ENCODE measurements at regions not wholly inside any gene's neighbourhood (a gene's known extent, or its start where the extent isn't known, plus 50 kb on each side); places are given as distances from the start of the nearest gene placed in this dataset.

DNA sequence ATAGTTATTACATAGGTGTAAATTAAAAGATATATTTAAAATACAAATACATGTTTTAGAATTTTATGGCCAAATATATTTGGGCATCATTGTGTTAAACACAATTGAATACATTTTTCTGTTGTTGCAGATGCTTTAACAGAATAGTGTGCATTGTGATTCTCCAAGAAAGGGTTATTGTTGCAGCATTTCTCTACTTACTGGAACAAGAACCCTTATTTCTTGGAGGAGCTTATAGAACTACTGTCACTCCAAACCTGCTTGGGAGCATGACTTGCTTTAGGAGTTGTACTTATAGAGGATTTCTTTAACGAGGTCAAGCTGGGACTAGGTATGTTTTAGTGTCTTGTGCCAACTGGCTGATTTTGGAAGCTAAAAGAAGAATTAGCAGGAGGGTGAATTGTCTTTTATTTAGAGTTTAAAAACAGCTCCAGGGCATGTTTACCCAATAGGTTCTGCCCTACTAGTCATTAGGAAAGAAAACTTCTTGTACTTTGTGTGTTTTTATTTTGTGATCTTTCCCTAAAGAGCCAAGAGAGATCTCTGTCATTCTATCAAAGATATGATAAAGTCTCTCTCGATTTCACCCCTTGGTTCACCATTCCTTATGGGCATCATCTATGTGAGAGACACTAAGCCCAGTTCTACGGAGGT is 279.8 kb upstream of the SALL1 start:
- Histone ChIP-seq H3K27me3 (ENCODE audit: control insufficient read depth in 3 of 3, insufficient read depth in 3 of 3, low read length in 2 of 3) (peaks cover 0 to 4% (median 0%) of the 10 kb centered on the region in 3 donors), H3K9ac (ENCODE audit: insufficient read depth in 1 of 2, low read length in 2 of 2) (no peak overlapping the region), H3K36me3 (ENCODE audit: control insufficient read depth in 4 of 4, insufficient read depth in 4 of 4, low read length in 4 of 4) (no peaks in the 10 kb centered on the region), H3K9me3 (ENCODE audit: control insufficient read depth in 4 of 4, insufficient read depth in 3 of 4, low read length in 3 of 4) (no peaks in the 10 kb centered on the region), H3K4me1 (ENCODE audit: control insufficient read depth in 5 of 5, insufficient read depth in 5 of 5, low read length in 5 of 5) (peaks cover 0 to 2% (median 0%) of the 10 kb centered on the region in 5 donors), H3K4me3 (no peak overlapping the region), H3K27ac (ENCODE audit: low read depth in 1 of 2, low read length in 1 of 2) (no peak overlapping the region)
- ATAC-seq (ENCODE audit: insufficient read depth, low FRiP score) (no peak), DNase-seq (no peak)
- TF ChIP-seq, protein P1, sequence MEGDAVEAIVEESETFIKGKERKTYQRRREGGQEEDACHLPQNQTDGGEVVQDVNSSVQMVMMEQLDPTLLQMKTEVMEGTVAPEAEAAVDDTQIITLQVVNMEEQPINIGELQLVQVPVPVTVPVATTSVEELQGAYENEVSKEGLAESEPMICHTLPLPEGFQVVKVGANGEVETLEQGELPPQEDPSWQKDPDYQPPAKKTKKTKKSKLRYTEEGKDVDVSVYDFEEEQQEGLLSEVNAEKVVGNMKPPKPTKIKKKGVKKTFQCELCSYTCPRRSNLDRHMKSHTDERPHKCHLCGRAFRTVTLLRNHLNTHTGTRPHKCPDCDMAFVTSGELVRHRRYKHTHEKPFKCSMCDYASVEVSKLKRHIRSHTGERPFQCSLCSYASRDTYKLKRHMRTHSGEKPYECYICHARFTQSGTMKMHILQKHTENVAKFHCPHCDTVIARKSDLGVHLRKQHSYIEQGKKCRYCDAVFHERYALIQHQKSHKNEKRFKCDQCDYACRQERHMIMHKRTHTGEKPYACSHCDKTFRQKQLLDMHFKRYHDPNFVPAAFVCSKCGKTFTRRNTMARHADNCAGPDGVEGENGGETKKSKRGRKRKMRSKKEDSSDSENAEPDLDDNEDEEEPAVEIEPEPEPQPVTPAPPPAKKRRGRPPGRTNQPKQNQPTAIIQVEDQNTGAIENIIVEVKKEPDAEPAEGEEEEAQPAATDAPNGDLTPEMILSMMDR (IDR thresholded peaks at IDR 0.05; ENCODE audit: control extremely low read depth, extremely low read depth): no peak
- 68 to 76% methylated on average over 3 of the region's 3 CpGs for WGBS, 2 donors

DNA sequence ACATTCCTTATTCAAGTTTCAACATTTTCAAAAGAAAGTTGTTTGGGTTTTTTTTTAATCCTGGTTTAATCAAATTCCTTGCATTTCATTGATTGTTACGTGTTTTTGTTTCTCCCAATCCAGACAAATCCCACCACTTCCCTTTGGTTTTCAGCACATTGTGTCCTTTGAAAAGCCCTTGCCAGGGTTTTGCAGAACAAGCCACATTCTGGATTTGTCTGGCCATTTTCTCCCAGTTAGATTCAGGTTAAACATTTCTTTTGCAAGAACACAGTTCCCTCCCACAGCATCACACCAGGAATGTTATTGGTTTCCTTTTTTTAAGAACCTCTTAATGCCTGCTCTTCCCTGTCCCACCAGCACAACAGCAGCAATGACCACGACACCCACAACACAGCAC is 278.0 kb upstream of the SALL1 start:
- H3K27ac ChIP-seq (ENCODE audit: low read depth in 1 of 2, low read length in 1 of 2): no peak overlapping the region
- ATAC-seq (ENCODE audit: insufficient read depth, low FRiP score) (no peak), DNase-seq (no peak)
- H3K4me1 ChIP-seq (ENCODE audit: control insufficient read depth in 5 of 5, insufficient read depth in 5 of 5, low read length in 5 of 5): peaks cover 0 to 2% (median 0%) of the 10 kb centered on the region in 5 donors
- no peak overlapping the region for H3K4me3 ChIP-seq
- no peaks in the 10 kb centered on the region for H3K36me3 ChIP-seq (ENCODE audit: control insufficient read depth in 4 of 4, insufficient read depth in 4 of 4, low read length in 4 of 4)
- peaks cover 0 to 4% (median 0%) of the 10 kb centered on the region in 3 donors for H3K27me3 ChIP-seq (ENCODE audit: control insufficient read depth in 3 of 3, insufficient read depth in 3 of 3, low read length in 2 of 3)
- WGBS, 2 donors: 84 to 91% methylated on average over 2 of the region's 2 CpGs
- no peaks in the 10 kb centered on the region for H3K9me3 ChIP-seq (ENCODE audit: control insufficient read depth in 4 of 4, insufficient read depth in 3 of 4, low read length in 3 of 4)
- TF ChIP-seq, protein P1 (IDR thresholded peaks at IDR 0.05; ENCODE audit: control extremely low read depth, extremely low read depth): no peak
- no peak overlapping the region for H3K9ac ChIP-seq (ENCODE audit: insufficient read depth in 1 of 2, low read length in 2 of 2)

DNA sequence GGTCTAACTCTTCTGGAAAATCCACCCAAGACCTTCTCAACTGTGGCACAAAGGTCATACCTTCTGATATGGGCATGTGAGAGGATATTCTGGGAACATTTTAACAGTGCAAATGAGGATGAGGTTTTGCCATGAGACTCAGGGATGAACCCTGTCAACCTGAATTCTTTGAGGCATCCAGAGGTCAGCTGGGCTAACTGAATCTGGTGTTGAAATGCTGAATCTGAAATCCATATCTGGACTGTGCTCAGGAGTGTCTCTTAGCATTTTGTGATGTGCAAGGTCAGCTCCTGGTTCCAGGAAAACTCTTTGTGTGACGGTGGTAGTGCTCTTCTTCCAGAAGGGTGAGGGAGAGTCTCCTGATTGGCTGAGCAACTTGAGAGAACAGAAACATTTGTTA is 276.0 kb upstream of the SALL1 start:
- peaks cover 0 to 2% (median 0%) of the 10 kb centered on the region in 5 donors for H3K4me1 ChIP-seq (ENCODE audit: control insufficient read depth in 5 of 5, insufficient read depth in 5 of 5, low read length in 5 of 5)
- TF ChIP-seq, protein P1 (IDR thresholded peaks at IDR 0.05; ENCODE audit: control extremely low read depth, extremely low read depth): no peak
- WGBS, 2 donors: 31 to 43% methylated on average over 1 of the region's 1 CpG
- no peak for DNase-seq
- H3K4me3 ChIP-seq: no peak overlapping the region
- no peaks in the 10 kb centered on the region for H3K9me3 ChIP-seq (ENCODE audit: control insufficient read depth in 4 of 4, insufficient read depth in 3 of 4, low read length in 3 of 4)
- no peak overlapping the region for H3K27ac ChIP-seq (ENCODE audit: low read depth in 1 of 2, low read length in 1 of 2)
- peaks cover 0 to 4% (median 0%) of the 10 kb centered on the region in 3 donors for H3K27me3 ChIP-seq (ENCODE audit: control insufficient read depth in 3 of 3, insufficient read depth in 3 of 3, low read length in 2 of 3)
- H3K9ac ChIP-seq (ENCODE audit: insufficient read depth in 1 of 2, low read length in 2 of 2): no peak overlapping the region
- ATAC-seq (ENCODE audit: insufficient read depth, low FRiP score): no peak
- no peaks in the 10 kb centered on the region for H3K36me3 ChIP-seq (ENCODE audit: control insufficient read depth in 4 of 4, insufficient read depth in 4 of 4, low read length in 4 of 4)

DNA sequence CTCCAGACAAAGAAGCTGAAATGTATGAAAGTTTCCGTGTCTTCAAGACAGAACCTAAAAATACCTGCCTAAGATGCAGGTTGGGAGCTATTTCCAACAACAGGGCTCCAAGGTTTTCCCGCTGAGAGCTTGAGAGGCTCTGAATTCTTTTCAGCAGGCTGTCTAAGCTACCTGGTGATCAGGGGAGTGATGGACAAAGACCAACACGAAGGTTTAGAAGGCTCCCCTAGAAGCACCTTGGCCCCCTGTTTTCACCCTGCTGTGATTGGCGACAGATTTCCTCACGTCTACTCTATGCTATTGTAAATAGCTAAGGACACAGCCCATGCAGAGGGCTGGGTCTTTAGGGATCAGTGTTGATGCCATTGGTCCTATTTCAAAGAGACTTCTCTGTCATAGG is 275.2 kb upstream of the SALL1 start:
- Histone ChIP-seq H3K36me3 (ENCODE audit: control insufficient read depth in 4 of 4, insufficient read depth in 4 of 4, low read length in 4 of 4) (no peaks in the 10 kb centered on the region), H3K27ac (ENCODE audit: low read depth in 1 of 2, low read length in 1 of 2) (no peak overlapping the region), H3K9ac (ENCODE audit: insufficient read depth in 1 of 2, low read length in 2 of 2) (no peak overlapping the region), H3K9me3 (ENCODE audit: control insufficient read depth in 4 of 4, insufficient read depth in 3 of 4, low read length in 3 of 4) (no peaks in the 10 kb centered on the region), H3K4me1 (ENCODE audit: control insufficient read depth in 5 of 5, insufficient read depth in 5 of 5, low read length in 5 of 5) (peaks cover 0 to 2% (median 0%) of the 10 kb centered on the region in 5 donors), H3K27me3 (ENCODE audit: control insufficient read depth in 3 of 3, insufficient read depth in 3 of 3, low read length in 2 of 3) (peaks cover 0 to 4% (median 0%) of the 10 kb centered on the region in 3 donors), H3K4me3 (no peak overlapping the region)
- ATAC-seq (ENCODE audit: insufficient read depth, low FRiP score) (no peak), DNase-seq (no peak)
- 34 to 41% methylated on average over 5 of the region's 5 CpGs for WGBS, 2 donors
- TF ChIP-seq, protein P1 (IDR thresholded peaks at IDR 0.05; ENCODE audit: control extremely low read depth, extremely low read depth): no peak

Data from lung (tissue), 11 donors.